Osteoblast (primary cell): ENCODE measurements at regions not wholly inside any gene's neighbourhood (a gene's known extent, or its start where the extent isn't known, plus 50 kb on each side); places are given as distances from the start of the nearest gene placed in this dataset.
A peak's percentile ranks its signal among the peaks of the same experiment; 100 is the strongest.

ENCODE experiments used
- DNase-seq: peaks from one replicate; pipeline ENCODE4 v3.0.0; 2011; ENCODE audit warnings: low spot score, mixed read lengths; ENCODE audit not compliant: insufficient read length; ENCODE audit errors: missing footprints
- H2AFZ ChIP-seq: 2 replicates; pipeline ENCODE4 v1.6.0; 2011; ENCODE audit warnings: mild to moderate bottlenecking, low read length
- H3K27ac ChIP-seq: 2 replicates; pipeline ENCODE4 v1.5.1; 2011; ENCODE audit warnings: mild to moderate bottlenecking, low read depth, low read length, moderate library complexity
- H3K27me3 ChIP-seq: 2 replicates; pipeline ENCODE4 v1.6.0; 2012; ENCODE audit warnings: mild to moderate bottlenecking, control low read depth, inconsistent platforms, low read length, moderate library complexity; ENCODE audit not compliant: insufficient read depth
- H3K36me3 ChIP-seq: 2 replicates; pipeline ENCODE4 v1.5.1; 2011; ENCODE audit warnings: mild to moderate bottlenecking, low read length, control low read depth, moderate library complexity; ENCODE audit not compliant: insufficient read depth
- H3K4me1 ChIP-seq: 2 replicates; pipeline ENCODE4 v1.5.1; 2011; ENCODE audit warnings: mild to moderate bottlenecking, low read length, control low read depth, moderate library complexity; ENCODE audit not compliant: insufficient read depth
- H3K4me2 ChIP-seq: 2 replicates; pipeline ENCODE4 v1.6.0; 2011; ENCODE audit warnings: mild to moderate bottlenecking, low read length; ENCODE audit not compliant: insufficient read depth
- H3K4me3 ChIP-seq: fragments of 200-600 bp; sonication (generic); 3 replicates; pipeline ENCODE4 v1.5.1; 2012; ENCODE audit warnings: mild to moderate bottlenecking, low read length, inconsistent platforms; ENCODE audit not compliant: insufficient read depth
- H3K79me2 ChIP-seq: 2 replicates; pipeline ENCODE4 v1.6.0; 2012; ENCODE audit warnings: mild to moderate bottlenecking, low read length, control low read depth, inconsistent platforms; ENCODE audit not compliant: insufficient read depth
- H3K9me3 ChIP-seq: 2 replicates; pipeline ENCODE4 v1.5.1; 2011; ENCODE audit warnings: low read depth, low read length, control low read depth
- H4K20me1 ChIP-seq: 2 replicates; pipeline ENCODE4 v1.6.0; 2012; ENCODE audit warnings: mild to moderate bottlenecking, low read length, control low read depth; ENCODE audit not compliant: insufficient read depth
- TF ChIP-seq, protein P1 (sequence below): IDR thresholded peaks from 2 replicates; pipeline ENCODE4 v1.5.1; 2011; ENCODE audit warnings: mild to moderate bottlenecking, low read depth, low read length, moderate library complexity; ENCODE audit errors: extremely low read depth

DNA sequence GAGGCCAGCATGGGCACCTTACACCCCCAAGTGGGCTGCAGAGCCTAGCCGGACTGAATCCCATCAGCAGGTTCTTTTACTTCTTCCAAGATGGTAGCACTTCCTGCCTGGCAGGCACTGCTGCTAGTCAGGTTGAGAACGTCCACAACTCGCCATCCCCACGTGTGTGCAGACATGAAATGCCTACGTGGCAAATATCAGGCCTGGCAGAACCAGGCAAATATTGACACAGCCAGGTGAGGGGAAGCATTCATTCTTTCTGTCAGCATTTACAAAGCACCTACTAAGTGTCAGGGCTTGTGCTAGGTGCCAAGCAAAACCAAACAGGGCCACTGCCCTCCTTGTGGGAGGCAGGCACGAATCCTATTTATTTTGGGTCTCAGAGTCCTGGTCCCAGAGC lies 52.3 kb upstream of the SIM2 start:
- Histone ChIP-seq H3K27me3 (peaks cover 3% of the 10 kb centered on the region), H3K4me3 (no peak overlapping the region), H3K36me3 (no peaks in the 10 kb centered on the region), H2AFZ (no peak overlapping the region), H3K4me2 (no peak overlapping the region), H3K4me1 (peaks cover 9% of the 10 kb centered on the region), H3K79me2 (no peaks in the 10 kb centered on the region), H4K20me1 (no peaks in the 10 kb centered on the region), H3K9me3 (no peaks in the 10 kb centered on the region), H3K27ac (no peak overlapping the region)
- no peak for DNase-seq
- TF ChIP-seq, protein P1, sequence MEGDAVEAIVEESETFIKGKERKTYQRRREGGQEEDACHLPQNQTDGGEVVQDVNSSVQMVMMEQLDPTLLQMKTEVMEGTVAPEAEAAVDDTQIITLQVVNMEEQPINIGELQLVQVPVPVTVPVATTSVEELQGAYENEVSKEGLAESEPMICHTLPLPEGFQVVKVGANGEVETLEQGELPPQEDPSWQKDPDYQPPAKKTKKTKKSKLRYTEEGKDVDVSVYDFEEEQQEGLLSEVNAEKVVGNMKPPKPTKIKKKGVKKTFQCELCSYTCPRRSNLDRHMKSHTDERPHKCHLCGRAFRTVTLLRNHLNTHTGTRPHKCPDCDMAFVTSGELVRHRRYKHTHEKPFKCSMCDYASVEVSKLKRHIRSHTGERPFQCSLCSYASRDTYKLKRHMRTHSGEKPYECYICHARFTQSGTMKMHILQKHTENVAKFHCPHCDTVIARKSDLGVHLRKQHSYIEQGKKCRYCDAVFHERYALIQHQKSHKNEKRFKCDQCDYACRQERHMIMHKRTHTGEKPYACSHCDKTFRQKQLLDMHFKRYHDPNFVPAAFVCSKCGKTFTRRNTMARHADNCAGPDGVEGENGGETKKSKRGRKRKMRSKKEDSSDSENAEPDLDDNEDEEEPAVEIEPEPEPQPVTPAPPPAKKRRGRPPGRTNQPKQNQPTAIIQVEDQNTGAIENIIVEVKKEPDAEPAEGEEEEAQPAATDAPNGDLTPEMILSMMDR = no peak

DNA sequence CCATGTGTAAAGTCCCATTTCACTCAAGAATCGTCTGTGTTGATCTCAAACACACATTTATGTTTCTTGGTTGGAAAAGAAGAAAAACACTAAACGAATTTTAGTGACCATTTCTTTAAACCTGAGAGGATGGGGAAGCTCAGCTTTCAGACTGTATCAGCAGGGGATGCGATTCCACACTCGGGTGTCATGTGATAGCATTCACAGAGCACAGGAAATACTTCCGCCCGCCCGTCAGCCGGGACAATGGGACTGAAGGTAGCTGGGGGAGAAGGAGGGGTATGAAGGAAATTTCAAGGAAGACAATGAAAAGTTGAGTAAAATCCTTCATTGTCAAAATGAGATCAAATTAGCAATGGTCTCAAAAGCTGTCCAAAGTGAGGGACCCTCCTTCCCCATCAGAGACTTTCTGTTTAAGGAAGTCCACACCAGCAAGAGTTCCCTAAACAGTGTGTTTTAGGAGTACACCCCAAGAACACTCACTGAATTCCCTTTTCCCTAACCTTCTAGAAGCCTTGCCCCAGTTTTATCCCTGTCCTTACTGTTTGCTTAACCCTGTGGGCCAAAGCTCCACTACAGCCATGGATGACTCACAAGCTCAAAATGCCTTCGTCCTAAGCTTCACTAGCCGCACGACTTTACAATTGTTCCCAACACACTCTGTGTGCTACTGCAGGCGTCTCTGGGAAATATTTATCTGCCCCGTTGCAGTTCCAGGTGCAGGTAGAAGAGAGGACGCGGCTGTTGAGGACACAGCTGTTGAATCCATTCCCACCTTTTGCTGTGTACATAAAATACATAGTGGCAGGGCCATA lies 51.4 kb upstream of the SIM2 start:
- Histone ChIP-seq H3K9me3 (no peaks in the 10 kb centered on the region), H3K79me2 (no peaks in the 10 kb centered on the region), H3K36me3 (no peaks in the 10 kb centered on the region), H3K4me1 (peaks cover 9% of the 10 kb centered on the region), H4K20me1 (no peaks in the 10 kb centered on the region), H3K27me3 (peaks cover 3% of the 10 kb centered on the region), H3K4me3 (no peak overlapping the region), H2AFZ (no peak overlapping the region), H3K27ac (peak overlapping the region; percentile 10), H3K4me2 (peak overlapping the region; percentile 12)
- TF ChIP-seq, protein P1 = no peak
- peak; percentile 83 for DNase-seq
